HEK293 (cell line): ENCODE measurements at regions not wholly inside any gene's neighbourhood (a gene's known extent, or its start where the extent isn't known, plus 50 kb on each side); places are given as distances from the start of the nearest gene placed in this dataset.

Source experiments
- CTCF ChIA-PET: fragments of 350-600 bp; formaldehyde crosslinking; extraction: SDS; loops from one replicate; lab custom pipeline; 2021; ENCODE audit warnings: antibody characterized with exemption; lab: Yijun Ruan, JAX
- POLR2A ChIA-PET: fragments of 300-600 bp; formaldehyde crosslinking; extraction: SDS; loops from one replicate; lab custom pipeline; 2020; ENCODE audit warnings: antibody characterized with exemption, inconsistent platforms; lab: Yijun Ruan, JAX
- H3K27ac ChIP-seq: fragments of 200-500 bp; sonication (Bioruptor generic); 2 replicates; pipeline ENCODE4 v1.5.1; 2014; ENCODE audit warnings: low read depth, low read length, control low read depth, inconsistent platforms; ENCODE audit errors: extremely low read depth
- H3K36me3 ChIP-seq, 2 experiments: fragments of 200-500 bp in 1 of 2; sonication (Bioruptor generic) in 1 of 2; 1 replicate in 1 of 2; 2 replicates in 1 of 2; pipeline ENCODE4 v1.5.1; 2014 to 2017; ENCODE audit warnings: inconsistent platforms in 2 of 2, low read length in 2 of 2; ENCODE audit not compliant: control insufficient read depth in 2 of 2, insufficient read depth in 1 of 2
- H3K4me1 ChIP-seq: fragments of 200-500 bp; sonication (Bioruptor generic); 2 replicates; pipeline ENCODE4 v1.5.1; 2014; ENCODE audit warnings: mild to moderate bottlenecking, low read length, inconsistent platforms; ENCODE audit not compliant: control insufficient read depth, insufficient read depth
- H3K4me3 ChIP-seq: 2 replicates; pipeline ENCODE4 v1.5.1; 2011; ENCODE audit warnings: low read depth, mild to moderate bottlenecking, control low read depth, low read length, moderate library complexity
- H3K9me3 ChIP-seq: fragments of 200-500 bp; sonication (Bioruptor generic); 2 replicates; pipeline ENCODE4 v1.5.1; 2014; ENCODE audit warnings: low read depth, low read length, inconsistent platforms; ENCODE audit not compliant: control insufficient read depth, insufficient read depth
- ELK4 ChIP-seq: IDR thresholded peaks from 2 replicates; pipeline ENCODE4 v1.6.1; 2011; ENCODE audit warnings: mild to moderate bottlenecking, low read depth, low read length, borderline replicate concordance
- HIC1 ChIP-seq: fragments of 450-650 bp; formaldehyde crosslinking; IDR thresholded peaks from 2 replicates; pipeline ENCODE4 v1.5.1; 2016; ENCODE audit warnings: missing biosample characterization, missing genetic modification characterization
- HOXA7 ChIP-seq: sonication (generic); formaldehyde crosslinking; IDR thresholded peaks from 2 replicates; pipeline ENCODE4 v1.8.1; 2022; ENCODE audit warnings: missing genetic modification reagents, borderline replicate concordance
- KLF16 ChIP-seq: fragments of 450-650 bp; formaldehyde crosslinking; IDR thresholded peaks from 2 replicates; pipeline ENCODE4 v1.5.1; 2017; ENCODE audit warnings: missing biosample characterization, missing genetic modification characterization
- RBAK ChIP-seq: fragments of 450-650 bp; formaldehyde crosslinking; IDR thresholded peaks from 2 replicates; pipeline ENCODE4 v1.5.1; 2016; ENCODE audit warnings: missing biosample characterization, missing genetic modification characterization
- REPIN1 ChIP-seq: fragments of 450-650 bp; formaldehyde crosslinking; IDR thresholded peaks from 2 replicates; pipeline ENCODE4 v1.5.1; 2017; ENCODE audit warnings: missing biosample characterization, missing genetic modification characterization, low read depth
- YY1 ChIP-seq: fragments of 450-650 bp; formaldehyde crosslinking; IDR thresholded peaks from 2 replicates; pipeline ENCODE4 v1.5.1; 2018; ENCODE audit warnings: missing biosample characterization, missing genetic modification characterization
- YY2 ChIP-seq: fragments of 450-650 bp; formaldehyde crosslinking; IDR thresholded peaks from 2 replicates; pipeline ENCODE4 v1.5.1; 2016; ENCODE audit warnings: missing biosample characterization, missing genetic modification characterization
- ZFHX2 ChIP-seq: fragments of 450-650 bp; formaldehyde crosslinking; conservative IDR thresholded peaks from 2 replicates; pipeline ENCODE4 v1.5.1; 2016; ENCODE audit warnings: missing biosample characterization, missing genetic modification characterization
- ZNF133 ChIP-seq: fragments of 450-650 bp; formaldehyde crosslinking; IDR thresholded peaks from 2 replicates; pipeline ENCODE4 v1.5.1; 2016; ENCODE audit warnings: missing biosample characterization, missing genetic modification characterization
- ZNF18 ChIP-seq: fragments of 450-650 bp; formaldehyde crosslinking; IDR thresholded peaks from 2 replicates; pipeline ENCODE4 v1.5.1; 2016; ENCODE audit warnings: missing biosample characterization, missing genetic modification characterization
- ZNF223 ChIP-seq: fragments of 450-650 bp; formaldehyde crosslinking; IDR thresholded peaks from 2 replicates; pipeline ENCODE4 v1.5.1; 2016; ENCODE audit warnings: missing biosample characterization, missing genetic modification characterization
- ZNF24 ChIP-seq: fragments of 450-650 bp; formaldehyde crosslinking; IDR thresholded peaks from 2 replicates; pipeline ENCODE4 v1.5.1; 2016; ENCODE audit warnings: missing biosample characterization, missing genetic modification characterization
- ZNF280C ChIP-seq: fragments of 450-650 bp; formaldehyde crosslinking; IDR thresholded peaks from 2 replicates; pipeline ENCODE4 v1.5.1; 2016; ENCODE audit warnings: missing biosample characterization, missing genetic modification characterization
- ZNF292 ChIP-seq: fragments of 450-650 bp; formaldehyde crosslinking; IDR thresholded peaks from 2 replicates; pipeline ENCODE4 v1.5.1; 2016; ENCODE audit warnings: low read depth, missing biosample characterization, missing genetic modification characterization, borderline replicate concordance
- ZNF302 ChIP-seq: fragments of 450-650 bp; formaldehyde crosslinking; IDR thresholded peaks from 2 replicates; pipeline ENCODE4 v1.5.1; 2016; ENCODE audit warnings: missing biosample characterization, missing genetic modification characterization, low read depth
- ZNF350 ChIP-seq: fragments of 450-650 bp; formaldehyde crosslinking; IDR thresholded peaks from 2 replicates; pipeline ENCODE4 v1.5.0; 2017; ENCODE audit warnings: missing biosample characterization, mild to moderate bottlenecking, missing genetic modification characterization
- ZNF398 ChIP-seq: fragments of 450-650 bp; formaldehyde crosslinking; IDR thresholded peaks from 2 replicates; pipeline ENCODE4 v1.5.1; 2017; ENCODE audit warnings: missing biosample characterization, missing genetic modification characterization
- ZNF404 ChIP-seq: fragments of 450-650 bp; formaldehyde crosslinking; IDR thresholded peaks from 2 replicates; pipeline ENCODE4 v1.5.1; 2017; ENCODE audit warnings: missing biosample characterization, missing genetic modification characterization
- ZNF530 ChIP-seq: fragments of 450-650 bp; formaldehyde crosslinking; IDR thresholded peaks from 2 replicates; pipeline ENCODE4 v1.5.1; 2016; ENCODE audit warnings: low read depth, missing biosample characterization, missing genetic modification characterization
- ZNF544 ChIP-seq: fragments of 450-650 bp; formaldehyde crosslinking; IDR thresholded peaks from 2 replicates; pipeline ENCODE4 v1.5.0; 2017; ENCODE audit warnings: missing biosample characterization, missing genetic modification characterization
- ZNF549 ChIP-seq: fragments of 450-650 bp; IDR thresholded peaks from 2 replicates; pipeline ENCODE4 v1.5.1; 2018; ENCODE audit warnings: missing biosample characterization, missing genetic modification characterization, mild to moderate bottlenecking, inconsistent platforms, moderate library complexity
- ZNF629 ChIP-seq: fragments of 450-650 bp; formaldehyde crosslinking; IDR thresholded peaks from 2 replicates; pipeline ENCODE4 v1.5.1; 2017; ENCODE audit warnings: missing biosample characterization, missing genetic modification characterization
- ZNF660 ChIP-seq: fragments of 450-650 bp; IDR thresholded peaks from 2 replicates; pipeline ENCODE4 v1.5.1; 2018; ENCODE audit warnings: missing biosample characterization, mild to moderate bottlenecking, missing genetic modification characterization
- ZNF777 ChIP-seq: fragments of 450-650 bp; formaldehyde crosslinking; IDR thresholded peaks from 2 replicates; pipeline ENCODE4 v1.5.1; 2017; ENCODE audit warnings: missing biosample characterization, missing genetic modification characterization, borderline replicate concordance
- ZNF843 ChIP-seq: fragments of 450-650 bp; formaldehyde crosslinking; IDR thresholded peaks from 2 replicates; pipeline ENCODE4 v1.5.1; 2016; ENCODE audit warnings: missing biosample characterization, missing genetic modification characterization

- no peak for TF ChIP-seq ZNF24
- TF ChIP-seq YY1 (tag by site-specific recombination) = no peak
- TF ChIP-seq ZNF223 (tag by site-specific recombination) = no peak
- TF ChIP-seq ZNF660 (tag by site-specific recombination) = no peak
- no peak for TF ChIP-seq ZNF292 (tag by site-specific recombination)
- TF ChIP-seq ZFHX2 (tag by site-specific recombination) = no peak
- TF ChIP-seq ZNF350 = no peak
- no peak for TF ChIP-seq HIC1 (tag by site-specific recombination)
- no peak for TF ChIP-seq ZNF133 (tag by site-specific recombination)
- TF ChIP-seq ZNF398 = no peak
- TF ChIP-seq ZNF404 (tag by site-specific recombination) = no peak
- no peak for TF ChIP-seq ELK4
- no peak for TF ChIP-seq HOXA7 (CRISPR knock-in tag)
- no peak for TF ChIP-seq ZNF302
- TF ChIP-seq, all 188 proteins: peak for 0
- CTCF ChIA-PET = no interaction called here
- POLR2A ChIA-PET = no interaction called here
- Histone ChIP-seq H3K4me3 (no peak overlapping the region), H3K27ac (no peak overlapping the region), H3K36me3 (no peaks in the 10 kb centered on the region), H3K4me1 (peaks cover 14% of the 10 kb centered on the region), H3K9me3 (no peaks in the 10 kb centered on the region)
Measured at GRCh38 chr2:12232876-12233275, 483.9 kb upstream of the TRIB2 start.

- ChIA-PET CTCF (interaction anchor here (0.6 to 0.7 kb wide), 2 partner anchors 327 to 633 kb away, joined by 3 to 4 read pairs; no protein-coding TSS in a partner anchor), POLR2A (no interaction called here)
- H3K4me1 ChIP-seq = peaks cover 14% of the 10 kb centered on the region
- no peaks in the 10 kb centered on the region for H3K9me3 ChIP-seq
- H3K27ac ChIP-seq = no peak overlapping the region
- no peak overlapping the region for H3K4me3 ChIP-seq
- no peaks in the 10 kb centered on the region for H3K36me3 ChIP-seq
- TF ChIP-seq ZNF843 (tag by site-specific recombination) (peak; percentile 89), ZNF549 (tag by site-specific recombination) (no peak), KLF16 (tag by site-specific recombination) (no peak), ZNF280C (tag by site-specific recombination) (no peak), RBAK (tag by site-specific recombination) (no peak), ZNF530 (no peak), ZNF544 (no peak), ZNF18 (tag by site-specific recombination) (no peak), ZNF629 (tag by site-specific recombination) (peak; percentile 59), REPIN1 (tag by site-specific recombination) (no peak), ZNF777 (tag by site-specific recombination) (no peak), YY2 (tag by site-specific recombination) (no peak)
Measured at GRCh38 chr2:12236136-12236844, 480.4 kb upstream of the TRIB2 start.
